ENCODE measurements at regions not wholly inside any gene's neighbourhood (a gene's known extent, or its start where the extent isn't known, plus 50 kb on each side); places are given as distances from the start of the nearest gene placed in this dataset.

GRCh38 chr1:209326076-209326475 lies 257.4 kb upstream of the CAMK1G start:
- no peak overlapping the region for H3K4me3 ChIP-seq (replicated peaks; ENCODE audit: low read depth, low read length)
- TF ChIP-seq CTCF (IDR thresholded peaks at IDR 0.05; ENCODE audit: low read length, missing control alignments), result no peak
- no peak for DNase-seq (ENCODE audit: low read depth)

GRCh38 chr1:209326831-209327230 lies 256.7 kb upstream of the CAMK1G start:
- no peak for TF ChIP-seq CTCF (IDR thresholded peaks at IDR 0.05; ENCODE audit: low read length, missing control alignments)
- no peak overlapping the region for H3K4me3 ChIP-seq (replicated peaks; ENCODE audit: low read depth, low read length)
- DNase-seq (ENCODE audit: low read depth), result no peak

- no peak for DNase-seq (ENCODE audit: low read depth)
- H3K4me3 ChIP-seq (replicated peaks; ENCODE audit: low read depth, low read length), result no peak overlapping the region
- no peak for TF ChIP-seq CTCF (IDR thresholded peaks at IDR 0.05; ENCODE audit: low read length, missing control alignments)
Observed at GRCh38 chr1:209328196-209328595, 255.3 kb upstream of the CAMK1G start.

- peak; percentile 92 for TF ChIP-seq CTCF (IDR thresholded peaks at IDR 0.05; ENCODE audit: low read length, missing control alignments)
- DNase-seq (ENCODE audit: low read depth), result peak; percentile 35
- no peak overlapping the region for H3K4me3 ChIP-seq (replicated peaks; ENCODE audit: low read depth, low read length)
Observed at GRCh38 chr1:209335178-209335577, 248.3 kb upstream of the CAMK1G start.

GRCh38 chr1:209341146-209341545 lies 242.4 kb upstream of the CAMK1G start:
- TF ChIP-seq CTCF (IDR thresholded peaks at IDR 0.05; ENCODE audit: low read length, missing control alignments), result no peak
- no peak overlapping the region for H3K4me3 ChIP-seq (replicated peaks; ENCODE audit: low read depth, low read length)
- no peak for DNase-seq (ENCODE audit: low read depth)

GRCh38 chr1:209341673-209342420 lies 241.7 kb upstream of the CAMK1G start:
- no peak overlapping the region for H3K4me3 ChIP-seq (replicated peaks; ENCODE audit: low read depth, low read length)
- DNase-seq (ENCODE audit: low read depth), result no peak
- TF ChIP-seq CTCF (IDR thresholded peaks at IDR 0.05; ENCODE audit: low read length, missing control alignments), result no peak

Data from fibroblast of pulmonary artery (primary cell).